ENCODE measurements at regions not wholly inside any gene's neighbourhood (a gene's known extent, or its start where the extent isn't known, plus 50 kb on each side); places are given as distances from the start of the nearest gene placed in this dataset.

DNA sequence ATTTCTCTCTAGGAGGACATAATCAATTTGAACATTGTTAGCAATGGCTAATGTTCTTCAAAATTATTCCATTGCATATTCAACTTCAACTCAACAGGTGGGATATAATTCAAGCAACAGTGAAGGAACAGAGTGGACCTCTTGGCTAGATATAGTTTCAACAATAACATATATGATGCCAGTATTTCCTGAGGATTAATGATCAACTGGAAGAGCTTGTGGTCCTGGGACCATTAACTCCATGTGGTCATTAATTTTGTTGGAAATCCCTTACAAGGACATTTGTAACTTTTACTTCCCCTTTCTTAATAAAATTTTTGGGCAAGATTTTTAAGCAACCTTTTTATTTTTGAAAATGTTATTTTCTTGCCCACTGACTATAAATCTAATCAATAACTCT is 54.3 kb upstream of the ROBO2 start:
- DNase-seq = no peak
- H3K4me1 ChIP-seq = no peaks in the 10 kb centered on the region
- no peak overlapping the region for H3K4me3 ChIP-seq
- intact Hi-C loops (cut with DNase I) = no loop called here
- no peaks in the 10 kb centered on the region for H3K36me3 ChIP-seq
- no peak overlapping the region for H3K27ac ChIP-seq
- H3K9ac ChIP-seq (ENCODE audit: low read depth in 2 of 2, low read length in 2 of 2) = no peak overlapping the region
- no peaks in the 10 kb centered on the region for H3K9me3 ChIP-seq
- TF ChIP-seq, protein P1, sequence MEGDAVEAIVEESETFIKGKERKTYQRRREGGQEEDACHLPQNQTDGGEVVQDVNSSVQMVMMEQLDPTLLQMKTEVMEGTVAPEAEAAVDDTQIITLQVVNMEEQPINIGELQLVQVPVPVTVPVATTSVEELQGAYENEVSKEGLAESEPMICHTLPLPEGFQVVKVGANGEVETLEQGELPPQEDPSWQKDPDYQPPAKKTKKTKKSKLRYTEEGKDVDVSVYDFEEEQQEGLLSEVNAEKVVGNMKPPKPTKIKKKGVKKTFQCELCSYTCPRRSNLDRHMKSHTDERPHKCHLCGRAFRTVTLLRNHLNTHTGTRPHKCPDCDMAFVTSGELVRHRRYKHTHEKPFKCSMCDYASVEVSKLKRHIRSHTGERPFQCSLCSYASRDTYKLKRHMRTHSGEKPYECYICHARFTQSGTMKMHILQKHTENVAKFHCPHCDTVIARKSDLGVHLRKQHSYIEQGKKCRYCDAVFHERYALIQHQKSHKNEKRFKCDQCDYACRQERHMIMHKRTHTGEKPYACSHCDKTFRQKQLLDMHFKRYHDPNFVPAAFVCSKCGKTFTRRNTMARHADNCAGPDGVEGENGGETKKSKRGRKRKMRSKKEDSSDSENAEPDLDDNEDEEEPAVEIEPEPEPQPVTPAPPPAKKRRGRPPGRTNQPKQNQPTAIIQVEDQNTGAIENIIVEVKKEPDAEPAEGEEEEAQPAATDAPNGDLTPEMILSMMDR (IDR thresholded peaks at IDR 0.05) = no peak
- no peaks in the 10 kb centered on the region for H3K27me3 ChIP-seq

- no peak for DNase-seq
Measured at GRCh38 chr3:76986876-76987474, 52.9 kb upstream of the ROBO2 start.

More at GRCh38 chr3:76986876-76987474, 52.9 kb upstream of the ROBO2 start:
- H3K36me3 ChIP-seq = no peaks in the 10 kb centered on the region
- TF ChIP-seq, protein P1 (IDR thresholded peaks at IDR 0.05) = no peak
- no peak overlapping the region for H3K27ac ChIP-seq
- H3K4me3 ChIP-seq = no peak overlapping the region
- no peaks in the 10 kb centered on the region for H3K27me3 ChIP-seq
- H3K4me1 ChIP-seq = no peaks in the 10 kb centered on the region
- intact Hi-C loops (cut with DNase I) = no loop called here
- H3K9ac ChIP-seq (ENCODE audit: low read depth in 2 of 2, low read length in 2 of 2) = no peak overlapping the region
- no peaks in the 10 kb centered on the region for H3K9me3 ChIP-seq

All from colonic mucosa (tissue), 4 donors.